ENCODE measurements at regions not wholly inside any gene's neighbourhood (a gene's known extent, or its start where the extent isn't known, plus 50 kb on each side); places are given as distances from the start of the nearest gene placed in this dataset.

- TF ChIP-seq, protein P1, sequence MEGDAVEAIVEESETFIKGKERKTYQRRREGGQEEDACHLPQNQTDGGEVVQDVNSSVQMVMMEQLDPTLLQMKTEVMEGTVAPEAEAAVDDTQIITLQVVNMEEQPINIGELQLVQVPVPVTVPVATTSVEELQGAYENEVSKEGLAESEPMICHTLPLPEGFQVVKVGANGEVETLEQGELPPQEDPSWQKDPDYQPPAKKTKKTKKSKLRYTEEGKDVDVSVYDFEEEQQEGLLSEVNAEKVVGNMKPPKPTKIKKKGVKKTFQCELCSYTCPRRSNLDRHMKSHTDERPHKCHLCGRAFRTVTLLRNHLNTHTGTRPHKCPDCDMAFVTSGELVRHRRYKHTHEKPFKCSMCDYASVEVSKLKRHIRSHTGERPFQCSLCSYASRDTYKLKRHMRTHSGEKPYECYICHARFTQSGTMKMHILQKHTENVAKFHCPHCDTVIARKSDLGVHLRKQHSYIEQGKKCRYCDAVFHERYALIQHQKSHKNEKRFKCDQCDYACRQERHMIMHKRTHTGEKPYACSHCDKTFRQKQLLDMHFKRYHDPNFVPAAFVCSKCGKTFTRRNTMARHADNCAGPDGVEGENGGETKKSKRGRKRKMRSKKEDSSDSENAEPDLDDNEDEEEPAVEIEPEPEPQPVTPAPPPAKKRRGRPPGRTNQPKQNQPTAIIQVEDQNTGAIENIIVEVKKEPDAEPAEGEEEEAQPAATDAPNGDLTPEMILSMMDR (IDR thresholded peaks at IDR 0.05; ENCODE audit: low read length), result no peak
- TF ChIP-seq EZH2 (optimal IDR thresholded peaks at IDR 0.05; ENCODE audit: low read depth, low read length), result no peak
Observed at GRCh38 chr9:95573463-95573862, 56.7 kb upstream of the PTCH1 start.

All from MM.1S (cell line).